B cell (primary cell): ENCODE measurements at regions not wholly inside any gene's neighbourhood (a gene's known extent, or its start where the extent isn't known, plus 50 kb on each side); places are given as distances from the start of the nearest gene placed in this dataset.

Source experiments
- EZH2 ChIP-seq: IDR thresholded peaks from 2 replicates; pipeline ENCODE4 v1.6.1; 2012; ENCODE audit warnings: borderline replicate concordance, low read depth, mild to moderate bottlenecking, moderate library complexity, low read length; ENCODE audit not compliant: insufficient read depth, poor library complexity, severe bottlenecking
- TF ChIP-seq, protein P1 (sequence below): fragments of 200-600 bp; IDR thresholded peaks from one replicate; pipeline ENCODE4 v1.8.0; 2022; ENCODE audit warnings: antibody characterized with exemption, mild to moderate bottlenecking

DNA sequence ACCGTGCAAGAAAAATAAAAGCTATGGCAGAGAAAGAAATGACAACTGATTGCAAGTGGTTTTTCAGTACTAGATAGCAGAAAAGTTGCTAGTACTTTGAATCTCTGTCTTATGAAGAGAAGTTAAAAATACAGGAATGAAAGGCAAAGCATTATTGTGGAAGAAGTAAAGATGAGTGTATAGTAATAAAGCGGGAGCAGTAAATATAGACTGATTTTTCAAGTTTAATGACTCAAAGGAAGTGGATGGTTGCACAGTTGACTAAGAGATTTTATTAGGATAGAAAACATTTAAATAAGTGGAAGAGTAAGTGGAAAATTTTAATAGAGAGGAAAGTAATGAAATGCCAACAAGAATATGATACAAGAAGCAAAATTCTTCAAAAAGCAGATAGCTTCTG, 1076.1 kb upstream of the CADM2 start:
- TF ChIP-seq, protein P1, sequence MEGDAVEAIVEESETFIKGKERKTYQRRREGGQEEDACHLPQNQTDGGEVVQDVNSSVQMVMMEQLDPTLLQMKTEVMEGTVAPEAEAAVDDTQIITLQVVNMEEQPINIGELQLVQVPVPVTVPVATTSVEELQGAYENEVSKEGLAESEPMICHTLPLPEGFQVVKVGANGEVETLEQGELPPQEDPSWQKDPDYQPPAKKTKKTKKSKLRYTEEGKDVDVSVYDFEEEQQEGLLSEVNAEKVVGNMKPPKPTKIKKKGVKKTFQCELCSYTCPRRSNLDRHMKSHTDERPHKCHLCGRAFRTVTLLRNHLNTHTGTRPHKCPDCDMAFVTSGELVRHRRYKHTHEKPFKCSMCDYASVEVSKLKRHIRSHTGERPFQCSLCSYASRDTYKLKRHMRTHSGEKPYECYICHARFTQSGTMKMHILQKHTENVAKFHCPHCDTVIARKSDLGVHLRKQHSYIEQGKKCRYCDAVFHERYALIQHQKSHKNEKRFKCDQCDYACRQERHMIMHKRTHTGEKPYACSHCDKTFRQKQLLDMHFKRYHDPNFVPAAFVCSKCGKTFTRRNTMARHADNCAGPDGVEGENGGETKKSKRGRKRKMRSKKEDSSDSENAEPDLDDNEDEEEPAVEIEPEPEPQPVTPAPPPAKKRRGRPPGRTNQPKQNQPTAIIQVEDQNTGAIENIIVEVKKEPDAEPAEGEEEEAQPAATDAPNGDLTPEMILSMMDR, result no peak
- no peak for TF ChIP-seq EZH2
